Neural progenitor cell (in vitro differentiated cells): ENCODE measurements at regions not wholly inside any gene's neighbourhood (a gene's known extent, or its start where the extent isn't known, plus 50 kb on each side); places are given as distances from the start of the nearest gene placed in this dataset.
"Not testable (repeated sequence)": the region's sequence is repeated elsewhere in the genome, so short reads cannot be mapped to it uniquely, and the experiment has no call there.

Experiments used
- DNase-seq: peaks from one replicate; pipeline ENCODE4 v3.0.0-alpha.2; 2016; ENCODE audit warnings: low spot score
- H2AFZ ChIP-seq: fragments of 200-600 bp; sonication (generic); replicated peaks from 2 replicates; pipeline ENCODE4 v1.6.1; 2016; ENCODE audit warnings: antibody characterized with exemption
- H3F3A ChIP-seq: fragments of 200-600 bp; sonication (generic); 2 replicates; pipeline ENCODE4 v1.6.1; 2016; ENCODE audit warnings: antibody characterized with exemption, low read depth
- H3K27ac ChIP-seq: fragments of 200-600 bp; sonication (generic); 2 replicates; pipeline ENCODE4 v1.5.1; 2016; ENCODE audit warnings: mild to moderate bottlenecking
- H3K27me3 ChIP-seq: fragments of 200-600 bp; sonication (generic); 2 replicates; pipeline ENCODE4 v1.6.1; 2016; ENCODE audit warnings: mild to moderate bottlenecking, moderate library complexity
- H3K36me3 ChIP-seq: fragments of 200-600 bp; sonication (generic); 2 replicates; pipeline ENCODE4 v1.5.1; 2016
- H3K4me1 ChIP-seq: fragments of 200-600 bp; sonication (generic); 2 replicates; pipeline ENCODE4 v1.6.1; 2016; ENCODE audit warnings: mixed run types
- H3K4me2 ChIP-seq: fragments of 200-600 bp; sonication (generic); 2 replicates; pipeline ENCODE4 v1.6.1; 2016
- H3K4me3 ChIP-seq: fragments of 200-600 bp; sonication (generic); 2 replicates; pipeline ENCODE4 v1.5.1; 2016
- H3K79me2 ChIP-seq: fragments of 200-600 bp; sonication (generic); 2 replicates; pipeline ENCODE4 v1.6.1; 2016; ENCODE audit warnings: low read depth
- H3K9ac ChIP-seq: fragments of 200-600 bp; sonication (generic); 2 replicates; pipeline ENCODE4 v1.6.1; 2016
- H3K9me3 ChIP-seq: fragments of 200-600 bp; sonication (generic); 2 replicates; pipeline ENCODE4 v1.5.1; 2016; ENCODE audit warnings: low read depth
- H4K20me1 ChIP-seq: fragments of 200-600 bp; sonication (generic); 2 replicates; pipeline ENCODE4 v1.6.1; 2016; ENCODE audit warnings: low read depth
- H3K27ac Mint-ChIP-seq: 3 replicates; pipeline ENCODE4 v1.8.0; 2021; ENCODE audit warnings: mixed read lengths
- H3K27me3 Mint-ChIP-seq: 2 replicates; pipeline ENCODE4 v1.8.0; 2022; ENCODE audit warnings: low read depth, mild to moderate bottlenecking, inconsistent platforms, moderate library complexity, mixed read lengths; ENCODE audit not compliant: insufficient read depth
- H3K36me3 Mint-ChIP-seq: 3 replicates; pipeline ENCODE4 v1.8.0; 2021; ENCODE audit warnings: mixed read lengths
- H3K4me1 Mint-ChIP-seq: 3 replicates; pipeline ENCODE4 v1.8.0; 2021; ENCODE audit warnings: mixed read lengths
- H3K4me3 Mint-ChIP-seq: 3 replicates; pipeline ENCODE4 v1.8.0; 2021; ENCODE audit warnings: mild to moderate bottlenecking, moderate library complexity, mixed read lengths
- H3K9me3 Mint-ChIP-seq: 3 replicates; pipeline ENCODE4 v1.8.0; 2020; ENCODE audit warnings: mixed read lengths
- CTCF ChIP-seq: fragments of 200-600 bp; sonication (generic); IDR thresholded peaks from 2 replicates; pipeline ENCODE4 v1.5.1; 2017; ENCODE audit warnings: antibody characterized with exemption, mild to moderate bottlenecking
- EZH2 ChIP-seq: fragments of 200-600 bp; sonication (generic); IDR thresholded peaks from 2 replicates; pipeline ENCODE4 v1.6.1; 2017; ENCODE audit warnings: antibody characterized with exemption, mild to moderate bottlenecking, moderate library complexity
- EZH2phosphoT487 ChIP-seq: fragments of 200-600 bp; sonication (generic); IDR thresholded peaks from 2 replicates; pipeline ENCODE4 v1.6.1; 2017; ENCODE audit warnings: antibody characterized with exemption

- H3F3A ChIP-seq = no peaks in the 10 kb centered on the region
- no peak overlapping the region for H3K9ac ChIP-seq
- TF ChIP-seq EZH2 = no peak
- no peak for TF ChIP-seq CTCF
- TF ChIP-seq EZH2phosphoT487 = no peak
- H3K79me2 ChIP-seq = no peaks in the 10 kb centered on the region
- H3K4me2 ChIP-seq = no peak overlapping the region
- H3K4me3 Mint-ChIP-seq = no peak overlapping the region
- no peaks in the 10 kb centered on the region for H3K9me3 ChIP-seq
- no peaks in the 10 kb centered on the region for H3K36me3 Mint-ChIP-seq
- H3K27ac Mint-ChIP-seq = no peak overlapping the region
- no peaks in the 10 kb centered on the region for H3K4me1 ChIP-seq
- H3K27ac ChIP-seq = no peak overlapping the region
- H2AFZ ChIP-seq = no peak overlapping the region
- H3K9me3 Mint-ChIP-seq = no peaks in the 10 kb centered on the region
- no peaks in the 10 kb centered on the region for H3K36me3 ChIP-seq
- H3K4me1 Mint-ChIP-seq = no peaks in the 10 kb centered on the region
- no peaks in the 10 kb centered on the region for H3K27me3 ChIP-seq
- no peak overlapping the region for H3K4me3 ChIP-seq
- DNase-seq = no peak
- no peaks in the 10 kb centered on the region for H3K27me3 Mint-ChIP-seq
- no peaks in the 10 kb centered on the region for H4K20me1 ChIP-seq
Measured at GRCh38 chr4:158446106-158446505, 75.6 kb upstream of the RXFP1 start.

GRCh38 chr4:158450741-158451140, 70.9 kb upstream of the RXFP1 start:
- Mint-ChIP-seq H3K27me3 (no peaks in the 10 kb centered on the region), H3K4me3 (no peak overlapping the region), H3K9me3 (no peaks in the 10 kb centered on the region), H3K27ac (no peak overlapping the region), H3K36me3 (no peaks in the 10 kb centered on the region), H3K4me1 (no peaks in the 10 kb centered on the region)
- no peak overlapping the region for H3K27ac ChIP-seq
- no peaks in the 10 kb centered on the region for H3K4me1 ChIP-seq
- no peaks in the 10 kb centered on the region for H4K20me1 ChIP-seq
- no peaks in the 10 kb centered on the region for H3K36me3 ChIP-seq
- H3K4me3 ChIP-seq = no peak overlapping the region
- H3K9me3 ChIP-seq = no peaks in the 10 kb centered on the region
- TF ChIP-seq EZH2 = no peak
- TF ChIP-seq EZH2phosphoT487 = no peak
- no peak for TF ChIP-seq CTCF
- no peak for DNase-seq
- H3K4me2 ChIP-seq = no peak overlapping the region
- H2AFZ ChIP-seq = no peak overlapping the region
- H3F3A ChIP-seq = no peaks in the 10 kb centered on the region
- H3K79me2 ChIP-seq = no peaks in the 10 kb centered on the region
- H3K27me3 ChIP-seq = no peaks in the 10 kb centered on the region
- H3K9ac ChIP-seq = no peak overlapping the region

GRCh38 chr4:158452116-158452515, 69.6 kb upstream of the RXFP1 start:
- H3K27me3 ChIP-seq, H3K27me3 Mint-ChIP-seq, H2AFZ ChIP-seq: not testable (repeated sequence)

GRCh38 chr4:158458271-158458895, 63.3 kb upstream of the RXFP1 start:
- Histone ChIP-seq H3K79me2 (no peaks in the 10 kb centered on the region), H2AFZ (no peak overlapping the region), H3K36me3 (no peaks in the 10 kb centered on the region), H3K4me2 (no peak overlapping the region), H3K27ac (no peak overlapping the region), H4K20me1 (no peaks in the 10 kb centered on the region), H3K27me3 (no peaks in the 10 kb centered on the region), H3K9ac (no peak overlapping the region), H3K9me3 (no peaks in the 10 kb centered on the region), H3F3A (no peaks in the 10 kb centered on the region), H3K4me3 (no peak overlapping the region), H3K4me1 (no peaks in the 10 kb centered on the region)
- Mint-ChIP-seq H3K4me1 (no peaks in the 10 kb centered on the region), H3K27ac (no peak overlapping the region), H3K9me3 (no peaks in the 10 kb centered on the region), H3K27me3 (no peaks in the 10 kb centered on the region), H3K36me3 (no peaks in the 10 kb centered on the region), H3K4me3 (no peak overlapping the region)
- TF ChIP-seq EZH2 (no peak), CTCF (no peak), EZH2phosphoT487 (no peak)
- DNase-seq = no peak

More at GRCh38 chr4:158452116-158452515, 69.6 kb upstream of the RXFP1 start:
- not testable (repeated sequence) for DNase-seq, H3K4me1 Mint-ChIP-seq, H3K79me2 ChIP-seq, H3K9me3 Mint-ChIP-seq, H3K4me3 Mint-ChIP-seq, H3K9me3 ChIP-seq, H3K36me3 ChIP-seq, H3K4me1 ChIP-seq, H4K20me1 ChIP-seq, H3K27ac ChIP-seq, H3F3A ChIP-seq, H3K9ac ChIP-seq, H3K4me2 ChIP-seq, H3K27ac Mint-ChIP-seq, H3K4me3 ChIP-seq, H3K36me3 Mint-ChIP-seq
